NCI-H2107 treated with DMSO at 0.1 percent for 48 hours (cell line): ENCODE measurements at regions not wholly inside any gene's neighbourhood (a gene's known extent, or its start where the extent isn't known, plus 50 kb on each side); places are given as distances from the start of the nearest gene placed in this dataset.

Experiments
- DNase-seq: peaks from one replicate; lab custom pipeline; 2025; ENCODE audit not compliant: unreplicated experiment; lab: John Stamatoyannopoulos, UW

GRCh38 chr2:40786636-40787035, 334.7 kb upstream of the SLC8A1 start:
- DNase-seq = no peak

GRCh38 chr2:40797120-40797519, 345.2 kb upstream of the SLC8A1 start:
- no peak for DNase-seq

DNA sequence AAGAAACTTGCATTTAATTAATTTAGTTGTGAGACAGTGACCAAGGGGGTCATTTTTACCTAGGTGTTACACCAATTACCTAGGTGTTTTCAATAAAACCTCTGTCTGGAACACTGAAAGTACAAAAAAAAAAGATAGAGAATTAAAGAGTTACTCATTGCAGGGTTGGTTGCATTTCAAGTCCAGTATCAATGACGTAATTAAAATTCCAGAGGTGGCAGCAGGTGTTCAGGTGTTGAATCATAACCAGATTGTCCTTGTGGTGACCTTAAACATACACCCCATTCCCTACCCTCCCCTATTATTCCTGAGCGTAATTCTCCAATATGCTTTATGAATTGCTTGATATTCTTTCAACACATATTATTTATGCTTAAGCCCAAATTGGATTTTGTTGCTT, 352.0 kb upstream of the SLC8A1 start:
- no peak for DNase-seq

DNA sequence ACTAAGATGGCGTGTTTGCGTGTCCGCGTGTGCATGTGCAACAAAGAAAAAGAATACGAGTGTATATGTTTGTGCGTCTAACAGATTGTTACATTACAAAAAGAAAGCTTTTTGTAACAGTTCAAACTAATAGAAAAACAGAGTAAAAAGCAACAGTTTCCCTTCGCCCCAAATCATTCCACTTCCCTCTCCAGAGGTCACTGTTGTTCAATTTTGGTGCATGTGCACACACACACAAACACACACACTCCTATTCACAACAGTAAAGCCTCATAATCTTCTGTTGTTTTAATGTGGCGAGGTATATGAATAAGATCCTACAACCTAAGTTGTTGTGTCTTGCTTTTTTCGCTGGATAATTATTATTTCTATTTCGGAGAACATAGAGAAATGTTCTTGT, 357.3 kb upstream of the SLC8A1 start:
- DNase-seq = no peak

- no peak for DNase-seq
These were observed 362.7 kb upstream of the SLC8A1 start for GRCh38 chr2:40814616-40815015.

- no peak for DNase-seq
These were observed 368.4 kb upstream of the SLC8A1 start for GRCh38 chr2:40820319-40820718.

DNA sequence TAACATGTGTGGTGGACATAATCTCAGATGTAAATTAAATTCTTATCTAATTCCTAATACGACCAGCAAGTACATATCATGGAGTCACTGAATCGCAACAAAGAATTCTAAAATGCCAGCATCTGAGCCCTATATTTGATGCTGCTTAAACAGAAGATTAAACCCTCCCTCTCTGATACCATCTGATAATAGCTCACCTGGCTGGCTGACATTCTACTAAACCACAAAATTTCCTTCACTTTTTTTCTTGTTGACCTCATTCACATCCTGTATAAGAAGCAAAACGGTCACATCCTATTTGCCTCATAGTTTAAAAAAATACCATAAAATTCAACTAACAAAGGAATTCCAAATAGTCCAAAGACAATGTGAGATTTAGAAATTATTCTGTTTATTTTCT, 371.6 kb upstream of the SLC8A1 start:
- no peak for DNase-seq

- DNase-seq = no peak
These were observed 372.4 kb upstream of the SLC8A1 start for GRCh38 chr2:40824278-40824677.

DNA sequence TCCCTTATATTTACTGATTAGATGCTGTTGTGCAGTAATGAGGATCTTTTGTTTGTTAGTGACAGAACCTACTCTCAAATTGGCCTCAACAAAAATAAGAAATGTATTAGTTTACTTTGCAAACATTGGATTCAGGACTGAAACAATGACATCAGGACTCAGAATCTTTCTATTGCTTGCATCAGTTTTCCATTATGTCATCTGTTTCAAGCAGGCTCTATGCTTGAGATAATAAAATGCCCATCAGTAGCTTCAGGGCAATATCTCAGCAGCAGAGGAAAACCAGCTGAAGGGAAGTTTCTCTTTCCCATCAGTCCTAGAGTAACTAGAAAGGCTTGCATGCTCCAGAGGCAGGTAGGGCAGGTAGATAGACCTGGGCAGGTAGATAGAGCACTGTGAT, 375.5 kb upstream of the SLC8A1 start:
- no peak for DNase-seq

DNA sequence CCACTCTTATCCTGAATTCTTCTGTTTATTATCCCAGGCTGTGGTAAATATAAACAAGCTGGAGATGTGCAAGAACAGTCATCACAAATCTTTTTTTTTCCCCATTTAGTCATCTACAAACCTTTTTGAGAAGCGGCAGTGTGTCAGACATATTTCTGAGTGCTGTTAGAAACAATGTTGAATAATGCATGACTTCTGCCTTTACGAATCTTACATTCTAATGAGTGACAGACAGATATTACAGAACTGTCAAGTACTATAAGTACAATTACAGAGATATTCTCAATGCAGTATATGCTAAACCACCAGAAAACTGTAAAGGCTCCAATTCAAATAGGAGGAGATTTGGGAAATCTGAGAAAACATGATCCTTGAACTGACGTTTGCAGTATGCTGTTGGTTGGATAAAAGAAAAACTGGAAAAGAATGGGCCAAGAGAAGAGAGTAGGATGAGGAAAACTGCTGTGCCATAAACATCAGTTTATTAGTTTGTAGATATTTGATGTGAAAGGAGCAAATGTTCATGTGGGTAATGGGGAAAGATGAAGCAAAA, 379.5 kb upstream of the SLC8A1 start:
- no peak for DNase-seq

GRCh38 chr2:40841856-40842255, 390.0 kb upstream of the SLC8A1 start:
- DNase-seq = no peak

GRCh38 chr2:40844353-40845277, 392.7 kb upstream of the SLC8A1 start:
- DNase-seq = no peak

GRCh38 chr2:40851661-40852060, 399.8 kb upstream of the SLC8A1 start:
- DNase-seq = no peak

DNA sequence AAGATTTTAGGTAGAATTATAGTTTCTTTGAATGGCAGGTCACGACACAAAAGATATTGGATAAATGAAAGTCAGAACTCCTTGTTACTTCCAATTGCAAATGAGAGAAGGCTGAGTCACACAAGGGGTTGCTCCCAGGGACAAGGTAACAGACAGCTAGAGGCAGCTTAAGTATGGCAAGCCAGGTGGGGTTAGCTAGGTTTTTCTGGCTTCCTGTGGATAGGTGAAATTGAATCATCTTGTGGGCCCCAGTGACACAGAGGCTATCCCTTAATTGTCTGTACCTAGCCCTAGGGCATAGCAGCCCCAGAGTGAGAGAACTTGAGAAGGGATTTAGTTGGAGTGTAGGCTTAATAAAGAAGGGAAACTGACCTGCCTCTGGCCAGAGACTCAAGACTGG, 407.7 kb upstream of the SLC8A1 start:
- DNase-seq = no peak

GRCh38 chr2:40867829-40868228, 415.9 kb upstream of the SLC8A1 start:
- no peak for DNase-seq

GRCh38 chr2:40872580-40872979, 420.7 kb upstream of the SLC8A1 start:
- DNase-seq = no peak

- no peak for DNase-seq
These were observed 422.5 kb upstream of the SLC8A1 start for GRCh38 chr2:40874380-40874779.

DNA sequence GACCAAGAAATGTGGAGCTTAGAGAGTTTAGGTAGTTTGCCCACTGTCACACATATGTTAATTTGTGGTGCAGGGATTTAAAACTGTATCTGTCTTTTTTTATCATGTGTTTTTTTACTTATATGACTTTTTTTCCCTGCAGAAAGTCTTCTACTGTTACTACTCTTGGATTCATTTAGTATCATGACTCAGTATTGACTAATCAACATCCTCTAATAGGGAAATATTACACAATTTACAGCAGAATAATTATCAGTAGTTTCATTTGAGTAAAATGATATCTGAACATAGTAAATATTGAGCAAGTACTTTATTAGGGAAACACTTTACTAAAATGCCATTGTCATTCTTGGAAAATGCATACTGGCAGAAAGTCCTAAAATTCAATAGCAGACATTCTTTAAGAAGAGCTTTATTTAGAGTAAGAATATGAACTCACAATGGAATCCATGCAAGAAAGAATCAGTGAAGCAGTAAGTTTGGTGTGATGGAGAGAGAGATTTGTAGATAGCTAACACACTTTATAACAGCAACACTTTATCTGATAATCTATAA, 425.9 kb upstream of the SLC8A1 start:
- DNase-seq = no peak

GRCh38 chr2:40879305-40879704, 427.4 kb upstream of the SLC8A1 start:
- DNase-seq = no peak

- DNase-seq = no peak
These were observed 434.2 kb upstream of the SLC8A1 start for GRCh38 chr2:40886100-40886499.

DNA sequence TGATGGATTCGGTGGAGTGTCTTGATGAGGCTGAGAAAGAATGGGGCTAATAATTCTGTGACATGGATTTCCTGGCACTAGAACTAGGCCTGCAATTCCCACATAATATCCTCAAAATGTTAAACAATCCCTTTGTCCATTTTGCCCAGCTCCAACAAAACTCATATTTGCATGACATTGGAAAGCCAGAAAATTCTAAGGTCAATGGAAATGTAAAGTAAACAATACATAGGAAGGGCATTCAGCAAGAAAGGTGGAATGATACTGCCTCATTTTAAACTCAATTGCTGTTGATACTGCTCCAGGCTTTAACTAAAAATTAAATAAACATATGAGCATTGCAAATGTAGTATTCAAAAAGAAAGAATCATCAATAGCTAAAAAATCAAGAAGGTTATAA, 434.8 kb upstream of the SLC8A1 start:
- no peak for DNase-seq

DNA sequence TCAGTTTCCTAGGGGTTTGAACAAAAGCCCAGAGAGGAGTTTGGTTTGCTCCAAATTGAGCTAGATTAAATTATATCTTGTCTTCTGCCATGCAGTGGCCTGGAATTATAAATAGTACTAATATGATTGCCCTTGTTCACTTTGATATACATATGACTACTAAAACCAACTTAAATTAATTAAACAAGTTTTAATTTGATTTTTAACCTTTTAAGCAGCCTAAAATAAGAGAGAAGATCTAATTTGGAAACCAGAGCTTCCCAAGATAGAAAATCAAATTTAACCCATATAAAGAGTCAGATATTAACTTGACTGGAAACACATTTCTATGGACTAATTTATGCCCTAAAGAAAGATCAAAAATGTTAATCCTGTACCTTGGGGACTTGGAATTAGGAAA, 444.5 kb upstream of the SLC8A1 start:
- no peak for DNase-seq
